ENCODE measurements at regions not wholly inside any gene's neighbourhood (a gene's known extent, or its start where the extent isn't known, plus 50 kb on each side); places are given as distances from the start of the nearest gene placed in this dataset.

GRCh38 chr7:47709451-47709850 lies 127.5 kb upstream of the TNS3 start:
- no peak for TF ChIP-seq CTCF (IDR thresholded peaks at IDR 0.05; ENCODE audit: low read depth, low read length)
- no peak overlapping the region for H3K4me3 ChIP-seq (replicated peaks in 1 of 2; ENCODE audit: low read depth in 2 of 2, low read length in 2 of 2)
- DNase-seq (ENCODE audit: low read depth in 2 of 2) = no peak

- TF ChIP-seq CTCF (IDR thresholded peaks at IDR 0.05; ENCODE audit: low read depth, low read length) = no peak
- DNase-seq (ENCODE audit: low read depth in 2 of 2) = no peak
- H3K4me3 ChIP-seq (replicated peaks in 1 of 2; ENCODE audit: low read depth in 2 of 2, low read length in 2 of 2) = no peak overlapping the region
Measured at GRCh38 chr7:47709051-47709450, 127.1 kb upstream of the TNS3 start.

- DNase-seq (ENCODE audit: low read depth in 2 of 2) = no peak
- TF ChIP-seq CTCF (IDR thresholded peaks at IDR 0.05; ENCODE audit: low read depth, low read length) = no peak
- no peak overlapping the region for H3K4me3 ChIP-seq (replicated peaks in 1 of 2; ENCODE audit: low read depth in 2 of 2, low read length in 2 of 2)
Measured at GRCh38 chr7:47707583-47707982, 125.7 kb upstream of the TNS3 start.

GRCh38 chr7:47704936-47705335 lies 123.0 kb upstream of the TNS3 start:
- no peak for DNase-seq (ENCODE audit: low read depth in 2 of 2)
- H3K4me3 ChIP-seq (replicated peaks in 1 of 2; ENCODE audit: low read depth in 2 of 2, low read length in 2 of 2) = no peak overlapping the region
- TF ChIP-seq CTCF (IDR thresholded peaks at IDR 0.05; ENCODE audit: low read depth, low read length) = no peak

GRCh38 chr7:47702080-47702479 lies 120.2 kb upstream of the TNS3 start:
- no peak for DNase-seq (ENCODE audit: low read depth in 2 of 2)
- TF ChIP-seq CTCF (IDR thresholded peaks at IDR 0.05; ENCODE audit: low read depth, low read length) = no peak
- H3K4me3 ChIP-seq (replicated peaks in 1 of 2; ENCODE audit: low read depth in 2 of 2, low read length in 2 of 2) = no peak overlapping the region

GRCh38 chr7:47698386-47698785 lies 116.5 kb upstream of the TNS3 start:
- no peak for DNase-seq (ENCODE audit: low read depth in 2 of 2)

More at GRCh38 chr7:47698386-47698785, 116.5 kb upstream of the TNS3 start:
- no peak overlapping the region for H3K4me3 ChIP-seq (replicated peaks in 1 of 2; ENCODE audit: low read depth in 2 of 2, low read length in 2 of 2)
- no peak for TF ChIP-seq CTCF (IDR thresholded peaks at IDR 0.05; ENCODE audit: low read depth, low read length)

Data from cardiac fibroblast (primary cell).